ENCODE measurements at regions not wholly inside any gene's neighbourhood (a gene's known extent, or its start where the extent isn't known, plus 50 kb on each side); places are given as distances from the start of the nearest gene placed in this dataset.

GRCh38 chr9:107422189-107423185, 67.1 kb downstream of the KLF4 start:
- TF ChIP-seq CTCF (IDR thresholded peaks at IDR 0.05) (peak in 5 of 6 experiments; percentile 10 to 82 (median 75)), POLR2A (IDR thresholded peaks at IDR 0.05) (no peak)
